GM20431 (cell line): ENCODE measurements at regions not wholly inside any gene's neighbourhood (a gene's known extent, or its start where the extent isn't known, plus 50 kb on each side); places are given as distances from the start of the nearest gene placed in this dataset.

Experiments
- in situ Hi-C: fragments of 300-500 bp; cut with MseI, MboI; formaldehyde crosslinking; loops from one replicate; pipeline ENCODE4 v1.15.0; 2020; ENCODE audit warnings: low sequenced_read_pairs; ENCODE audit not compliant: unreplicated experiment

DNA sequence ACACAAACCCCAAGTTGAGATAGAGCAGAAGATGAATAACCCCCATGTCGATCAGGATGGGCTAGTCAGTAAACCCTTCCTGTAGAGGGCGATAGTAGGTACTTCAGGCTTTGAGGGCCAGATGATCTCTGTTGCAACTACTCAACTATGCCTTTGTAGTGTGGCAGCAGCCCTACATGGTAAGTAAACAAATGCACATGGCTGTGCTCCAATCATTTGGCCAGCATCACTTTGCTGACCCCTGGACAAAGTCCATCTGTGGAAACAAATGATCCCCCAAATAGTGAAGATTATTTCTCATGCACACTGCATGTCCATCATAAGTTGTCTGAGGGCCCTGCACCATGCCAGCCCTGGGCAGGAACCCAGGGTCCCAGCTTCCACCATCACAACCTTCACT, 402.2 kb upstream of the PROK2 start:
- in situ Hi-C loops = no loop called here

- in situ Hi-C loops = no loop called here
These were observed 401.5 kb upstream of the PROK2 start for GRCh38 chr3:72186400-72186855.

GRCh38 chr3:72185549-72186399, 400.8 kb upstream of the PROK2 start:
- in situ Hi-C loops = no loop called here

DNA sequence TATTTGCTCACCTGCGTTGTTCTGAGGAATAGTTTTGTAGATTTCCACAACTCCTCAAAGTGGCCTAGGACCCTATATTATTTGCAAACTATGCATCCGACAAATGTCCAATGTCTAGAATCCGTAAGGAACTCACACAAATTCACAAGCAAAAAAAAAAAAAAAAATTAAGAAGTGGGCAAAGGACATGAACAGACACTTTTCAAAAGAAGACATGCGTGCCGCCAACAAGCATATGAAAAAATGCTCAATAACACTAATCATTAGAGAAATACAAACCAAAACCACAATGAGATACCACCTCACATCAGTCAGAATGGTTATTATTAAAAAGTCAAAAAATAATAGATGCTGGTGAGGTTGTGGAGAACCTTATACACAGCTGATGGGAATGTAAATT, 398.5 kb upstream of the PROK2 start:
- in situ Hi-C loops = no loop called here

GRCh38 chr3:72182206-72182605, 397.3 kb upstream of the PROK2 start:
- in situ Hi-C loops = no loop called here

DNA sequence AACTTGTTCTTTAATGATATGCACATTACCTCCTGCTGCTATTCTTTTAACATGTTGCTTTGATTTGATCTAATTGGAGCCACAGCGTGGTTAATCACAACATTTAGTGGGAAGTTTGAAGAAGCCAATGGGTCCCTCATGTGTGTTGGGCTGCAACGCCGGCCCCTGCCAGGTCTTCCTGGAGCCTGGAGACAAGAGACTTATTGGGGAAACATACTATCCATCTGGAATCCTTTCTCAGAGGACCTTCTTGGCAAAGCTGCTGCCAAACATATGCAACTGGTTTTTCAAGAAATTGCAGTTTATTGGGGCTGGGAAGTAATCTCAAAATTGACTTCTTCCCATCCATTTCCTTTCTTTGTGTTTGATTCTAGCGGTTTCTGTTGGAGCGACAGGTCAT, 396.3 kb upstream of the PROK2 start:
- in situ Hi-C loops = no loop called here

DNA sequence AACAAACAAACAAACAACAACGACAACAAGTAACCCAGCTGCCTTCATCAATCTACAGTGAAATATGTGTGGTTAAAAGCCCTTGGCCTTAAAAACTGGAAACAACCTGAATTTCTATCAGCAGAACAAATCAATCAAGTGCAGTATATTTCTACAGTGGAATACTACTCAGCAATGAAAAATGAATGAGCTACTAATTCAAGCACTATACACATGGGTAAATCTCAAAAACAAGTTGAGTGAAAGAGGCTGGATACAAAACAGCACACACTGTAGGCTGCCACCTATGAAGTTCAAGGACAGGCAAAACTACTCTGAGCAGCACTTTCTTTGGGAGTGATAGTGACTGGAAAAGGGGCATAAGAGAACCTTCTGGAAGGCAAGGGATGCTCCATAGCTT, 395.5 kb upstream of the PROK2 start:
- in situ Hi-C loops = no loop called here

- in situ Hi-C loops = no loop called here
These were observed 394.1 kb upstream of the PROK2 start for GRCh38 chr3:72179107-72179464.

DNA sequence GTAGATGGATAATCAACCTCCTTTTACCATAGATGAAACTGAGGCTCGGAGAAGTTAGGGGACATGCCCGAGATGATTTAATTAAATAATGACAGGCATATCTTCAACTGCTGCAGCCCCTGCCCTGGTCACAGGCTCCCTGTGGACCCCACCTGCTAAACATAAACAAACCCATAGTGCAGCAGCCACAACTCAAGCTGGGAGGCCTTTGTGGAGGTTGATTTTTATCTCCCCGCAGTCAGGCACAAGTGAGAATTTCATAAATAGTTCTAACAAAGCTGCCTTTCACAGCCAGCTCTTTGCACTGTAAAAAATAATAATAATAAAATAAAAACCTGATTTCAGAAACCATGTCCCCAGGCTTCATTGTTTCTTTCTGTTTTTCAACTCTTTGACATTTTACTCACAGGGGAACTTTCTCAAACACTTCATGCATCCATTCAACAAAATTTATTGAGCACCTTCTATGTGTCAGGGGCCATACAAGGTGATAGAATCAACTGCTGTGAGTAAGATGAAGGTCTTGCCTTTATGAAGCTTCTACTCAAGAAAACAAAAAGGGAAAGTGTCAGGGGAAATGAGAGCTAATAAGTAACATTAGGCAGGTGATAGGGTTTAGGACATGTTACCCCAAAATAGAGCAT, 393.6 kb upstream of the PROK2 start:
- in situ Hi-C loops = no loop called here

DNA sequence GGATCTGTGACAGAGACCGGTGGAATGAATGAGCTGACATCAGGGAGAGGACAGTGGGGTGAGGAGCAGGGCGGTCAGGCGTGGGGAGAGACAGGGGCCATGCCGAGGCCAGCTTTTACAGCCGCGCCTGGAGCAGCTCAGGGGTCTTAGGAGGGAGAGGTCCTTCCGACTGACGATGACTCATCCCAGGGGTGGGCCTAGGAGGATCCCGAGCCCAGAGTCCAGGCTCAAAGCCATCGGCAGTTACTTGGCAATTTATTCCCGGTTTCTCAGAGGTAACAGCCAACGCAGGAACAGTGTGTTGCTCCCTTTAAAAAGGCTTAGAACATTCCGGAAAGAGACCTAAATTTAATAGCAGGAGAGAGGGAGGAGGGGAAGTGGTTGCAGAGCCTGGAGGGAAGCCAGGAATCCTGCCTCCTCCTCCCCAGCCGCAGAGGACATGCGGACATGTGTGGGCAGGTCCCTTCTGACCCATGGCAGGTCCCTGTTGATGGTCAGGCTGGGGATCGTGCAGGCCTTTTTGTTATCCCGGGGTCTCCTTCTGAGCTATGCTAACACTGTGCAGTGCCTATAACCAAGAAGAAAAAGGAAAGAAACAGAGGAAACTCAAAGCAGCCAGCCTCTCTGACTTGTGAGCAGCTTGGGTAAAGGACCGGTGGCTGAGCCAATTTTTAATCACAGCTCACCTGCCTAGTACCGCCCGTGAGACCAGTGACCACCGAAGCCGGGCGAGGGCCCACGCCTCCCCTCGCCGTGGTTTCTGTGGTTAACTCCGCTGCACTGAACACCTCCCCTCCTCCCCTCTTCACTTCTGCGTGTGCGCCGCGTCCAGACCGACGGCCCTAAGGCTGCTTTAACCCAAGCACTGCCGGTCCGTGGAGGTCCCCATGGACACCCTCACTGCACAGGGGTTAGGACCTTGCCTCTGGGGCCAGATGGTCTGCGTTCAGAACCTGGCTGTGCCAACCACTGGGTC, 392.4 kb upstream of the PROK2 start:
- in situ Hi-C loops = no loop called here

GRCh38 chr3:72176537-72177041, 391.6 kb upstream of the PROK2 start:
- in situ Hi-C loops = no loop called here

DNA sequence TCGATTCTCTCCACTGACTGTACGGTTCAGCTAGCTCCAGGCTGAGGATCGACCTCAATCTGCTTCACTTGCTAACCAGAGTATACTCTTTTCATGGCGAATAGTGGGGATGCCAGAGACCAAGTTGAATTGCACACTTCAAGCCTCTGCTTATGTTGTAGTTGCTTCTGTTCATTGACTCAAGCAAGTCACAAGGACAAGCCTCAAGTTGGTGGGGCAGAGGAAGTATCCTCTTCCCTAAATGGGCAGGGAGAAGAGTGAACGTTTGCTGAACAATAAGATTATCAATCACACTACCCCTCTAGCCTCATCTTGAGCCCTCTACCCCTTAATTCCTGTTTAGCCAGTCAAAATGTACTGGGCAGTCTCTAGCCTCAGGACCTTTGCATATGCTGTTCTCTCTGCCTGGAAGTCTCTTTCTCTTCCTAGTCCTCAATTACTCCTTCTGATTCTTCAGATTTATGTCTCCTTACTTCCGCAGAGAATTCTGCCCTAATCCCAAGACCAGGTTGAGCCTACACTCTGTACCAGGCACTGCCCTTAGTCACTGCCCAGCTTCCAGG, 390.4 kb upstream of the PROK2 start:
- in situ Hi-C loops = no loop called here

- in situ Hi-C loops = no loop called here
These were observed 389.9 kb upstream of the PROK2 start for GRCh38 chr3:72174890-72175289.

- in situ Hi-C loops = no loop called here
These were observed 389.1 kb upstream of the PROK2 start for GRCh38 chr3:72174040-72174439.

GRCh38 chr3:72171946-72172345, 387.0 kb upstream of the PROK2 start:
- in situ Hi-C loops = no loop called here

- in situ Hi-C loops = no loop called here
These were observed 386.5 kb upstream of the PROK2 start for GRCh38 chr3:72171463-72171881.

GRCh38 chr3:72169561-72170472, 384.9 kb upstream of the PROK2 start:
- in situ Hi-C loops = no loop called here

DNA sequence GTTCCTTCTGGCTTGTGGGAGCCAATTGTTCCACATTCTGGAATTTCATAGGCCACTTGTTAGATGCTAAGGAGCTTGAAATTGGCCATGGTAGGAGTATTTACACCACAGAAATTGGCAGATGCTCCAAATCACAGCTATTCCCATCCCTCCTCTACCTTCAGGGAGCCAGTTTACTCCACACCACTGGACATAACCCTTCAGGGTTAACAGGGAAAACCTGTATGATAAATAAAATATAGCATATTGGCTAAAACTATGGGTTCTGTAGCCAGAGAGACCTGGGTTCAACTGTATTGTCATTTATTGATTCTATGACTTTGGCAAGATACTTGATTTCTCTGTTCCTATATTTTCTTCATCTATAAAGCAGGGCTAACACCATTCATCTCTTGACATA, 384.2 kb upstream of the PROK2 start:
- in situ Hi-C loops = no loop called here

GRCh38 chr3:72165808-72166207, 380.9 kb upstream of the PROK2 start:
- in situ Hi-C loops = no loop called here
